ENCODE measurements at regions not wholly inside any gene's neighbourhood (a gene's known extent, or its start where the extent isn't known, plus 50 kb on each side); places are given as distances from the start of the nearest gene placed in this dataset.

GRCh38 chr22:27397036-27397953, 404.3 kb downstream of the MN1 start:
- ATAC-seq, result no peak
- intact Hi-C loops (cut with DNase I, micrococcal nuclease), result no loop called here

GRCh38 chr22:27397954-27398342, 403.6 kb downstream of the MN1 start:
- intact Hi-C loops (cut with DNase I, micrococcal nuclease), result no loop called here
- DNase-seq (peak; percentile 27 to 41), ATAC-seq (no peak)

More at GRCh38 chr22:27397036-27397953, 404.3 kb downstream of the MN1 start:
- no peak for DNase-seq

GRCh38 chr22:27399161-27399560, 402.4 kb downstream of the MN1 start:
- ATAC-seq (no peak), DNase-seq (no peak)
- intact Hi-C loops (cut with DNase I, micrococcal nuclease), result no loop called here

- intact Hi-C loops (cut with DNase I, micrococcal nuclease), result no loop called here
- no peak for ATAC-seq
- DNase-seq, result no peak
These were observed 400.7 kb downstream of the MN1 start for GRCh38 chr22:27400811-27401210.

- intact Hi-C loops (cut with DNase I, micrococcal nuclease), result no loop called here
- DNase-seq, result no peak
- ATAC-seq, result no peak
These were observed 400.2 kb downstream of the MN1 start for GRCh38 chr22:27401321-27401720.

- intact Hi-C loops (cut with DNase I, micrococcal nuclease), result no loop called here
- DNase-seq, result no peak
- ATAC-seq, result no peak
These were observed 397.1 kb downstream of the MN1 start for GRCh38 chr22:27404441-27404840.

- intact Hi-C loops (cut with DNase I, micrococcal nuclease), result no loop called here
- ATAC-seq (peak; percentile 82), DNase-seq (peak in 1 of 2 donors; percentile 70)
These were observed 395.7 kb downstream of the MN1 start for GRCh38 chr22:27405672-27406388.

GRCh38 chr22:27406389-27406861, 395.1 kb downstream of the MN1 start:
- intact Hi-C loops (cut with DNase I, micrococcal nuclease), result no loop called here
- DNase-seq (no peak), ATAC-seq (no peak)

- no peak for ATAC-seq
These were observed 394.1 kb downstream of the MN1 start for GRCh38 chr22:27407369-27407985.

GRCh38 chr22:27408068-27408467, 393.5 kb downstream of the MN1 start:
- intact Hi-C loops (cut with DNase I, micrococcal nuclease), result no loop called here
- DNase-seq (no peak), ATAC-seq (no peak)

More at GRCh38 chr22:27407369-27407985, 394.1 kb downstream of the MN1 start:
- intact Hi-C loops (cut with DNase I, micrococcal nuclease), result no loop called here
- no peak for DNase-seq

- intact Hi-C loops (cut with DNase I, micrococcal nuclease), result no loop called here
- DNase-seq (no peak), ATAC-seq (no peak)
These were observed 392.3 kb downstream of the MN1 start for GRCh38 chr22:27409299-27409698.

- intact Hi-C loops (cut with DNase I, micrococcal nuclease), result loop anchor here in 1 of 2 donors (10.0 kb wide), 1 partner anchor 402 kb away; no protein-coding TSS in a partner anchor
- ATAC-seq (no peak), DNase-seq (no peak)
These were observed 388.6 kb downstream of the MN1 start for GRCh38 chr22:27412866-27413445.

GRCh38 chr22:27413702-27414101, 387.9 kb downstream of the MN1 start:
- intact Hi-C loops (cut with DNase I, micrococcal nuclease), result loop anchor here in 1 of 2 donors (10.0 kb wide), 1 partner anchor 401 kb away; no protein-coding TSS in a partner anchor
- DNase-seq, result no peak
- ATAC-seq, result no peak

GRCh38 chr22:27416511-27417420, 384.8 kb downstream of the MN1 start:
- DNase-seq (no peak), ATAC-seq (no peak)
- intact Hi-C loops (cut with DNase I, micrococcal nuclease), result loop anchor here in 1 of 2 donors (10.0 kb wide), 1 partner anchor 398 kb away; no protein-coding TSS in a partner anchor

- DNase-seq (no peak), ATAC-seq (no peak)
- intact Hi-C loops (cut with DNase I, micrococcal nuclease), result loop anchor here in 1 of 2 donors (10.0 kb wide), 1 partner anchor 397 kb away; no protein-coding TSS in a partner anchor
These were observed 384.1 kb downstream of the MN1 start for GRCh38 chr22:27417421-27417814.

- DNase-seq, result no peak
- intact Hi-C loops (cut with DNase I, micrococcal nuclease), result loop anchor here in 1 of 2 donors (10.0 kb wide), 1 partner anchor 397 kb away; no protein-coding TSS in a partner anchor
- ATAC-seq, result no peak
These were observed 383.3 kb downstream of the MN1 start for GRCh38 chr22:27418261-27418660.

GRCh38 chr22:27419473-27419872, 382.1 kb downstream of the MN1 start:
- DNase-seq (no peak), ATAC-seq (no peak)
- intact Hi-C loops (cut with DNase I, micrococcal nuclease), result loop anchor here in 1 of 2 donors (10.0 kb wide), 1 partner anchor 395 kb away; no protein-coding TSS in a partner anchor

Data from left colon (tissue), 2 donors.